SK-N-SH (cell line): ENCODE measurements at regions not wholly inside any gene's neighbourhood (a gene's known extent, or its start where the extent isn't known, plus 50 kb on each side); places are given as distances from the start of the nearest gene placed in this dataset.

Experiments
- CTCF ChIA-PET: fragments of 300-600, 350-600 bp; formaldehyde crosslinking; extraction: SDS; loops from one replicate; lab custom pipeline; 2021; lab: Yijun Ruan, JAX
- POLR2A ChIA-PET: fragments of 350-600 bp; sonication (Branson Sonifier 250); formaldehyde crosslinking; extraction: SDS; loops from one replicate; lab custom pipeline; 2020; ENCODE audit warnings: antibody characterized with exemption, inconsistent platforms; lab: Yijun Ruan, JAX
- DNase-seq: peaks from one replicate; pipeline ENCODE4 v3.0.0; 2012
- H2AFZ ChIP-seq: fragments of 200-600 bp; sonication (generic); 2 replicates; pipeline ENCODE4 v1.8.1; 2016; ENCODE audit warnings: antibody characterized with exemption, mild to moderate bottlenecking, low read depth
- H3F3A ChIP-seq: fragments of 200-600 bp; sonication (generic); replicated peaks from 2 replicates; pipeline ENCODE3; 2016; ENCODE audit warnings: antibody characterized with exemption, mild to moderate bottlenecking; ENCODE audit not compliant: insufficient read depth
- H3K27ac ChIP-seq, 2 experiments: fragments of 200-500 bp in 1 of 2; fragments of 200-600 bp in 1 of 2; sonication (Bioruptor generic) in 1 of 2; sonication (generic), shearing (Covaris generic) in 1 of 2; 2 replicates each; pipeline versions ENCODE4 v1.5.1 to v1.6.1; 2014 to 2016; ENCODE audit warnings: low read depth in 2 of 2, inconsistent platforms in 1 of 2, low read length in 1 of 2, mild to moderate bottlenecking in 1 of 2, mixed read lengths in 1 of 2
- H3K27me3 ChIP-seq: fragments of 200-600 bp; sonication (generic), shearing (Covaris generic); 2 replicates; pipeline ENCODE4 v1.6.1; 2016; ENCODE audit warnings: mixed run types; ENCODE audit not compliant: insufficient read depth
- H3K36me3 ChIP-seq, 2 experiments: fragments of 200-500 bp in 1 of 2; fragments of 200-600 bp in 1 of 2; sonication (Bioruptor generic) in 1 of 2; sonication (generic) in 1 of 2; replicated peaks in 1 of 2; 2 replicates each; pipeline versions ENCODE3 to v1.5.1; 2014 to 2016; ENCODE audit warnings: low read length in 1 of 2, mild to moderate bottlenecking in 1 of 2; ENCODE audit not compliant: insufficient read depth in 2 of 2, control insufficient read depth in 1 of 2
- H3K4me1 ChIP-seq, 2 experiments: fragments of 200-500 bp in 1 of 2; fragments of 200-600 bp in 1 of 2; sonication (Bioruptor generic) in 1 of 2; sonication (generic), shearing (Covaris generic) in 1 of 2; 2 replicates each; pipeline versions ENCODE4 v1.5.1 to v1.6.1; 2014 to 2016; ENCODE audit warnings: low read depth in 1 of 2, low read length in 1 of 2, mixed run types in 1 of 2; ENCODE audit not compliant: insufficient read depth in 2 of 2, control insufficient read depth in 1 of 2
- H3K4me2 ChIP-seq: fragments of 200-600 bp; sonication (generic), shearing (Covaris generic); 2 replicates; pipeline ENCODE4 v1.6.1; 2017; ENCODE audit warnings: mixed run types
- H3K4me3 ChIP-seq, 2 experiments: fragments of 200-500 bp in 1 of 2; fragments of 200-600 bp in 1 of 2; sonication (Bioruptor generic) in 1 of 2; sonication (generic), shearing (Covaris generic) in 1 of 2; 2 replicates each; pipeline versions ENCODE4 v1.5.1 to v1.8.1; 2014 to 2016; ENCODE audit warnings: low read depth in 2 of 2, inconsistent platforms in 1 of 2, low read length in 1 of 2, mild to moderate bottlenecking in 1 of 2, mixed read lengths in 1 of 2, moderate library complexity in 1 of 2
- H3K79me2 ChIP-seq: fragments of 200-600 bp; sonication (generic); 2 replicates; pipeline ENCODE4 v1.8.1; 2017; ENCODE audit warnings: mild to moderate bottlenecking; ENCODE audit not compliant: insufficient read depth
- H3K9ac ChIP-seq: fragments of 200-600 bp; sonication (generic); 2 replicates; pipeline ENCODE4 v1.6.1; 2017; ENCODE audit warnings: mixed run types
- H3K9me2 ChIP-seq: fragments of 200-600 bp; sonication (generic); 2 replicates; pipeline ENCODE4 v1.6.1; 2017; ENCODE audit warnings: mixed run types
- H3K9me3 ChIP-seq: fragments of 200-600 bp; sonication (generic); 2 replicates; pipeline ENCODE4 v1.6.1; 2017; ENCODE audit warnings: mixed run types, mild to moderate bottlenecking, moderate library complexity
- H4K20me1 ChIP-seq: fragments of 200-600 bp; sonication (generic); 2 replicates; pipeline ENCODE4 v1.6.1; 2017; ENCODE audit warnings: mild to moderate bottlenecking, mixed run types; ENCODE audit not compliant: insufficient read depth
- CHD2 ChIP-seq: fragments of 150-350 bp; IDR thresholded peaks from 2 replicates; pipeline ENCODE4 v1.6.1; 2018; ENCODE audit warnings: low read length; ENCODE audit not compliant: partially characterized antibody
- EZH2phosphoT487 ChIP-seq: fragments of 200-600 bp; sonication (generic); IDR thresholded peaks from 2 replicates; pipeline ENCODE4 v1.6.1; 2017; ENCODE audit warnings: low read depth, mixed run types, mild to moderate bottlenecking, antibody characterized with exemption, moderate library complexity, borderline replicate concordance
- FOSL2 ChIP-seq: IDR thresholded peaks from 2 replicates; pipeline ENCODE4 v1.4.0; 2012; ENCODE audit warnings: low read depth, mild to moderate bottlenecking, moderate library complexity, borderline replicate concordance
- FOXM1 ChIP-seq: IDR thresholded peaks from 2 replicates; pipeline ENCODE4 v1.4.0; 2012; ENCODE audit warnings: low read depth, mild to moderate bottlenecking
- GATA2 ChIP-seq: sonication (generic); formaldehyde crosslinking; IDR thresholded peaks from 2 replicates; pipeline ENCODE4 v1.5.0; 2020; ENCODE audit warnings: mild to moderate bottlenecking, missing genetic modification reagents
- JUND ChIP-seq: IDR thresholded peaks from 2 replicates; pipeline ENCODE4 v1.4.0; 2012
- NFIC ChIP-seq: IDR thresholded peaks from 2 replicates; pipeline ENCODE4 v1.4.0; 2012; ENCODE audit warnings: borderline replicate concordance
- NRF1 ChIP-seq: IDR thresholded peaks from 2 replicates; pipeline ENCODE4 v1.6.1; 2012; ENCODE audit warnings: low read depth, mild to moderate bottlenecking, low read length
- POLR2AphosphoS5 ChIP-seq: IDR thresholded peaks from 2 replicates; pipeline ENCODE4 v1.6.1; 2012; ENCODE audit warnings: low read depth, low read length
- RAD21 ChIP-seq: IDR thresholded peaks from 2 replicates; pipeline ENCODE4 v1.6.1; 2012; ENCODE audit warnings: mild to moderate bottlenecking, low read length
- RFX5 ChIP-seq: IDR thresholded peaks from 2 replicates; pipeline ENCODE4 v1.6.1; 2012; ENCODE audit warnings: mild to moderate bottlenecking, improper control_type of control experiment, low read length
- RXRA ChIP-seq: IDR thresholded peaks from 2 replicates; pipeline ENCODE4 v1.4.0; 2012; ENCODE audit warnings: low read depth, mild to moderate bottlenecking, borderline replicate concordance
- SMC3 ChIP-seq: IDR thresholded peaks from 2 replicates; pipeline ENCODE4 v1.6.1; 2012; ENCODE audit warnings: low read depth, low read length, improper control_type of control experiment
- TAF1 ChIP-seq: IDR thresholded peaks from 2 replicates; pipeline ENCODE4 v1.6.1; 2012; ENCODE audit warnings: low read depth, mild to moderate bottlenecking, low read length, moderate library complexity, borderline replicate concordance
- TEAD4 ChIP-seq: IDR thresholded peaks from 2 replicates; pipeline ENCODE4 v1.4.0; 2012; ENCODE audit warnings: mild to moderate bottlenecking, borderline replicate concordance; ENCODE audit not compliant: insufficient read depth
- WGBS: methylation state at CpG from one replicate; pipeline ENCODE4 v1.1.6; 2017; ENCODE audit warnings: low lambda C conversion rate; 5-methylcytosine and 5-hydroxymethylcytosine counted together
- TF ChIP-seq, protein P1 (sequence below): fragments of 150-350 bp; IDR thresholded peaks from 2 replicates; pipeline ENCODE4 v1.6.1; 2017; ENCODE audit warnings: antibody characterized with exemption, low read length, low read depth, borderline replicate concordance
- TF ChIP-seq, protein P2 (sequence below): IDR thresholded peaks from 2 replicates; pipeline ENCODE4 v1.4.0; 2012; ENCODE audit warnings: low read depth, borderline replicate concordance
- TF ChIP-seq, protein P3 (sequence below): fragments of 200-600 bp; sonication (generic); IDR thresholded peaks from 2 replicates; pipeline ENCODE4 v1.6.1; 2017; ENCODE audit warnings: antibody characterized with exemption, mild to moderate bottlenecking, moderate library complexity
- TF ChIP-seq, protein P4 (sequence below): fragments of 150-350 bp; IDR thresholded peaks from 2 replicates; pipeline ENCODE4 v1.6.1; 2016; ENCODE audit warnings: mild to moderate bottlenecking, low read depth, low read length
- TF ChIP-seq, protein P5 (sequence below): IDR thresholded peaks from 2 replicates; pipeline ENCODE4 v1.4.0; 2012; ENCODE audit warnings: low read depth
- TF ChIP-seq, protein P6 (sequence below): IDR thresholded peaks from 2 replicates; pipeline ENCODE4 v1.4.0; 2012; ENCODE audit warnings: low read depth, borderline replicate concordance

DNA sequence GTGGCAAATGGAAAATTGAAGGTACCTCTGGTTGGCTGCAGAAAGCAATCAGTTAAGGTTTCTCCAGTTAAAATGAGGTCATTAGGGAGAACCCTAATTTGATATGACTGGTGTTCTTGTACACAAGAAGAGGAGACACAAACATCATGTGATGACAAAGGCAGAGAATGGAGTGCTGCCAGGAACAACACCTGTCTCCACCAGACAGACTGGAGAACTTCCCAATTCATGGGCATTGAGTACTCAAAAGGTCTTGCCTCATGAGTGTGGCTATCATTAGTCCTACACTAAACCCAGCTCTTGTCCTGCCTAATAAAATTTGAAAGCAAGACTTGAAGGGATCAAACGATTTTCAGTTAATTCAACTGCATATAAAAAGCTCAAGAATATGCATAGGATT, 152.6 kb downstream of the PTPN20 start (continued):
- TF ChIP-seq, protein P1, sequence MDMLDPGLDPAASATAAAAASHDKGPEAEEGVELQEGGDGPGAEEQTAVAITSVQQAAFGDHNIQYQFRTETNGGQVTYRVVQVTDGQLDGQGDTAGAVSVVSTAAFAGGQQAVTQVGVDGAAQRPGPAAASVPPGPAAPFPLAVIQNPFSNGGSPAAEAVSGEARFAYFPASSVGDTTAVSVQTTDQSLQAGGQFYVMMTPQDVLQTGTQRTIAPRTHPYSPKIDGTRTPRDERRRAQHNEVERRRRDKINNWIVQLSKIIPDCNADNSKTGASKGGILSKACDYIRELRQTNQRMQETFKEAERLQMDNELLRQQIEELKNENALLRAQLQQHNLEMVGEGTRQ, result no peak
- TF ChIP-seq TEAD4, result no peak
- no peak for TF ChIP-seq SMC3
- TF ChIP-seq RAD21, result no peak
- no peak for TF ChIP-seq POLR2AphosphoS5
- TF ChIP-seq CHD2, result no peak
- TF ChIP-seq, protein P2, sequence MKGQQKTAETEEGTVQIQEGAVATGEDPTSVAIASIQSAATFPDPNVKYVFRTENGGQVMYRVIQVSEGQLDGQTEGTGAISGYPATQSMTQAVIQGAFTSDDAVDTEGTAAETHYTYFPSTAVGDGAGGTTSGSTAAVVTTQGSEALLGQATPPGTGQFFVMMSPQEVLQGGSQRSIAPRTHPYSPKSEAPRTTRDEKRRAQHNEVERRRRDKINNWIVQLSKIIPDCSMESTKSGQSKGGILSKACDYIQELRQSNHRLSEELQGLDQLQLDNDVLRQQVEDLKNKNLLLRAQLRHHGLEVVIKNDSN, result no peak
- TF ChIP-seq NFIC, result no peak
- TF ChIP-seq JUND, result no peak
- TF ChIP-seq GATA2 (CRISPR knock-in tag), result no peak
- TF ChIP-seq, protein P3, sequence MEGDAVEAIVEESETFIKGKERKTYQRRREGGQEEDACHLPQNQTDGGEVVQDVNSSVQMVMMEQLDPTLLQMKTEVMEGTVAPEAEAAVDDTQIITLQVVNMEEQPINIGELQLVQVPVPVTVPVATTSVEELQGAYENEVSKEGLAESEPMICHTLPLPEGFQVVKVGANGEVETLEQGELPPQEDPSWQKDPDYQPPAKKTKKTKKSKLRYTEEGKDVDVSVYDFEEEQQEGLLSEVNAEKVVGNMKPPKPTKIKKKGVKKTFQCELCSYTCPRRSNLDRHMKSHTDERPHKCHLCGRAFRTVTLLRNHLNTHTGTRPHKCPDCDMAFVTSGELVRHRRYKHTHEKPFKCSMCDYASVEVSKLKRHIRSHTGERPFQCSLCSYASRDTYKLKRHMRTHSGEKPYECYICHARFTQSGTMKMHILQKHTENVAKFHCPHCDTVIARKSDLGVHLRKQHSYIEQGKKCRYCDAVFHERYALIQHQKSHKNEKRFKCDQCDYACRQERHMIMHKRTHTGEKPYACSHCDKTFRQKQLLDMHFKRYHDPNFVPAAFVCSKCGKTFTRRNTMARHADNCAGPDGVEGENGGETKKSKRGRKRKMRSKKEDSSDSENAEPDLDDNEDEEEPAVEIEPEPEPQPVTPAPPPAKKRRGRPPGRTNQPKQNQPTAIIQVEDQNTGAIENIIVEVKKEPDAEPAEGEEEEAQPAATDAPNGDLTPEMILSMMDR, result no peak
- TF ChIP-seq RFX5, result no peak
- TF ChIP-seq FOSL2, result no peak

DNA sequence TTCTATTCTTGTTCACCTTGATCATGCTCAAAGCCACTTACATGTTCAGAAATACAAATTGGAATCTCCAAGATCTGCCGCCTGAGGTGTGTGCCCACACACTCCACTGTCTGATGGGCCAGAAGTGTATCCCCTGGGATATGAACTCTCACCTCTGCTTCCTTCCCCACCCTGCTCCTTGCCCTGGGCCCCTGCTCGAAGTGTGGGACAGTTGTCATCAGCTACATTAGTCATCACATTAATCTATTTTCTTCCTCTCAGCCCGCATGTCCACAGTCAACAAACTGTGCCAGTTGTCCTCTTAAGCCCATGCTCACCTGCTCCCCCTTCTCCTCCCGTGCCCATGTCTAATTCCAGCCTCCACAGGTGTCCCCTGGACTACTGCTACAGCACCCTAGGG, 154.7 kb downstream of the PTPN20 start:
- H3F3A ChIP-seq, result no peaks in the 10 kb centered on the region
- H3K79me2 ChIP-seq, result no peaks in the 10 kb centered on the region
- WGBS, result 36% methylated on average over 4 of the region's 4 CpGs
- H4K20me1 ChIP-seq, result no peaks in the 10 kb centered on the region
- TF ChIP-seq, protein P4, sequence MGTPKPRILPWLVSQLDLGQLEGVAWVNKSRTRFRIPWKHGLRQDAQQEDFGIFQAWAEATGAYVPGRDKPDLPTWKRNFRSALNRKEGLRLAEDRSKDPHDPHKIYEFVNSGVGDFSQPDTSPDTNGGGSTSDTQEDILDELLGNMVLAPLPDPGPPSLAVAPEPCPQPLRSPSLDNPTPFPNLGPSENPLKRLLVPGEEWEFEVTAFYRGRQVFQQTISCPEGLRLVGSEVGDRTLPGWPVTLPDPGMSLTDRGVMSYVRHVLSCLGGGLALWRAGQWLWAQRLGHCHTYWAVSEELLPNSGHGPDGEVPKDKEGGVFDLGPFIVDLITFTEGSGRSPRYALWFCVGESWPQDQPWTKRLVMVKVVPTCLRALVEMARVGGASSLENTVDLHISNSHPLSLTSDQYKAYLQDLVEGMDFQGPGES, result no peak
- no peak for TF ChIP-seq SMC3
- no peak for TF ChIP-seq JUND
- no peak for TF ChIP-seq FOXM1
- no peak for TF ChIP-seq EZH2phosphoT487
- TF ChIP-seq, protein P5, sequence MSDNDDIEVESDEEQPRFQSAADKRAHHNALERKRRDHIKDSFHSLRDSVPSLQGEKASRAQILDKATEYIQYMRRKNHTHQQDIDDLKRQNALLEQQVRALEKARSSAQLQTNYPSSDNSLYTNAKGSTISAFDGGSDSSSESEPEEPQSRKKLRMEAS, result no peak
- TF ChIP-seq, protein P1, result no peak
- no peak for TF ChIP-seq TAF1
- no peak for TF ChIP-seq NRF1
- TF ChIP-seq FOSL2, result no peak
- TF ChIP-seq, protein P6, sequence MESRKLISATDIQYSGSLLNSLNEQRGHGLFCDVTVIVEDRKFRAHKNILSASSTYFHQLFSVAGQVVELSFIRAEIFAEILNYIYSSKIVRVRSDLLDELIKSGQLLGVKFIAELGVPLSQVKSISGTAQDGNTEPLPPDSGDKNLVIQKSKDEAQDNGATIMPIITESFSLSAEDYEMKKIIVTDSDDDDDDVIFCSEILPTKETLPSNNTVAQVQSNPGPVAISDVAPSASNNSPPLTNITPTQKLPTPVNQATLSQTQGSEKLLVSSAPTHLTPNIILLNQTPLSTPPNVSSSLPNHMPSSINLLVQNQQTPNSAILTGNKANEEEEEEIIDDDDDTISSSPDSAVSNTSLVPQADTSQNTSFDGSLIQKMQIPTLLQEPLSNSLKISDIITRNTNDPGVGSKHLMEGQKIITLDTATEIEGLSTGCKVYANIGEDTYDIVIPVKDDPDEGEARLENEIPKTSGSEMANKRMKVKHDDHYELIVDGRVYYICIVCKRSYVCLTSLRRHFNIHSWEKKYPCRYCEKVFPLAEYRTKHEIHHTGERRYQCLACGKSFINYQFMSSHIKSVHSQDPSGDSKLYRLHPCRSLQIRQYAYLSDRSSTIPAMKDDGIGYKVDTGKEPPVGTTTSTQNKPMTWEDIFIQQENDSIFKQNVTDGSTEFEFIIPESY, result no peak
- no peak for TF ChIP-seq RXRA
- TF ChIP-seq CHD2, result no peak
- no peaks in the 10 kb centered on the region for H3K9me3 ChIP-seq
- H3K36me3 ChIP-seq, result no peaks in the 10 kb centered on the region
- H3K9ac ChIP-seq, result no peak overlapping the region
- no peak for DNase-seq
- H3K27ac ChIP-seq, result no peak overlapping the region
- POLR2A ChIA-PET, result no interaction called here
- peaks cover 5% of the 10 kb centered on the region; the same call in 1 of the 2 replicates for H3K27me3 ChIP-seq
- no peak overlapping the region for H3K4me3 ChIP-seq
- no peaks in the 10 kb centered on the region; a peak in 1 of 4 replicates for H3K4me1 ChIP-seq
- no peak overlapping the region for H2AFZ ChIP-seq
- CTCF ChIA-PET, result interaction anchor here (0.6 kb wide), 1 partner anchor 10 kb away, joined by 3 read pairs; no protein-coding TSS in a partner anchor
- H3K4me2 ChIP-seq, result no peak overlapping the region
- no peaks in the 10 kb centered on the region for H3K9me2 ChIP-seq
